Neutrophil (primary cell): ENCODE measurements at regions not wholly inside any gene's neighbourhood (a gene's known extent, or its start where the extent isn't known, plus 50 kb on each side); places are given as distances from the start of the nearest gene placed in this dataset.
"Not testable (repeated sequence)": the region's sequence is repeated elsewhere in the genome, so short reads cannot be mapped to it uniquely, and the experiment has no call there.

Experiments
- H3K27ac ChIP-seq: fragments of 200-600 bp; sonication (generic); 2 replicates; pipeline ENCODE4 v1.5.1; 2016; ENCODE audit warnings: mild to moderate bottlenecking, moderate library complexity
- H3K27me3 ChIP-seq: fragments of 200-600 bp; sonication (generic); 2 replicates; pipeline ENCODE4 v1.6.0; 2016; ENCODE audit warnings: mild to moderate bottlenecking
- H3K36me3 ChIP-seq: fragments of 200-600 bp; sonication (generic); 2 replicates; pipeline ENCODE4 v1.5.1; 2017
- H3K4me1 ChIP-seq, 2 experiments: fragments of 200-600 bp in 1 of 2; sonication (generic) in 1 of 2; 1 replicate in 1 of 2; 2 replicates in 1 of 2; pipeline versions ENCODE4 v1.5.1 to v1.6.1; 2013 to 2016; ENCODE audit warnings: low read depth in 1 of 2, low read length in 1 of 2, mild to moderate bottlenecking in 1 of 2, moderate library complexity in 1 of 2; ENCODE audit not compliant: control insufficient read depth in 1 of 2, insufficient read depth in 1 of 2
- H3K4me3 ChIP-seq, 2 experiments: fragments of 200-600 bp in 1 of 2; sonication (generic) in 1 of 2; 1 replicate in 1 of 2; 2 replicates in 1 of 2; pipeline ENCODE4 v1.5.1; 2013 to 2016; ENCODE audit warnings: low read depth in 1 of 2, low read length in 1 of 2, mild to moderate bottlenecking in 1 of 2, moderate library complexity in 1 of 2
- H3K9me3 ChIP-seq: fragments of 200-600 bp; sonication (generic); 2 replicates; pipeline ENCODE4 v1.5.1; 2016
- CTCF ChIP-seq: fragments of 200-600 bp; sonication (generic); IDR thresholded peaks from 2 replicates; pipeline ENCODE4 v1.5.1; 2016; ENCODE audit warnings: antibody characterized with exemption

DNA sequence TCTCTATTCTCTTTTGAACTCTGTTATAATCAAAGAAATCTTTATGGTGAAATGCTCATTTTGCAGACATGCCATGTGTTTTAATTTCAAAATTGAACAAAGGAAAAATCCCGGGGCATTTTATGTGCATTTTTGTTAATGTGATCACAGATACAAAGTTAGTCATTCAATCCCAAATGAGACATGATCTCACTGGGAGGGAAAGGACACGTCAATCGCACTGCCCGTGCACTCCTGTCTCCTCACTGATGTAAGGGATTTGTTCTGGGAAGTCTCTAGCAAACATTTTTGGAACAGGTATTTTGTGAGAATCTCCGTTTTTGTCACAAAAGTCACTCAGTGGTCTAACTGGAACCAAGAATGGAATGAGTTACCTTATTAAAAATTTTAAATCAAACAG, 97.9 kb upstream of the RANBP6 start:
- no peaks in the 10 kb centered on the region for H3K36me3 ChIP-seq
- peaks cover 4% of the 10 kb centered on the region for H3K27me3 ChIP-seq
- TF ChIP-seq CTCF: no peak
- H3K4me3 ChIP-seq: no peak overlapping the region
- no peak overlapping the region for H3K27ac ChIP-seq
- no peaks in the 10 kb centered on the region for H3K4me1 ChIP-seq
- no peaks in the 10 kb centered on the region for H3K9me3 ChIP-seq

- Histone ChIP-seq H3K4me1 (no peaks in the 10 kb centered on the region), H3K9me3 (no peaks in the 10 kb centered on the region), H3K27me3 (peaks cover 4% of the 10 kb centered on the region), H3K4me3 (no peak overlapping the region), H3K27ac (no peak overlapping the region), H3K36me3 (no peaks in the 10 kb centered on the region)
- TF ChIP-seq CTCF: no peak
Measured at GRCh38 chr9:6109986-6110385, 94.6 kb upstream of the RANBP6 start.

DNA sequence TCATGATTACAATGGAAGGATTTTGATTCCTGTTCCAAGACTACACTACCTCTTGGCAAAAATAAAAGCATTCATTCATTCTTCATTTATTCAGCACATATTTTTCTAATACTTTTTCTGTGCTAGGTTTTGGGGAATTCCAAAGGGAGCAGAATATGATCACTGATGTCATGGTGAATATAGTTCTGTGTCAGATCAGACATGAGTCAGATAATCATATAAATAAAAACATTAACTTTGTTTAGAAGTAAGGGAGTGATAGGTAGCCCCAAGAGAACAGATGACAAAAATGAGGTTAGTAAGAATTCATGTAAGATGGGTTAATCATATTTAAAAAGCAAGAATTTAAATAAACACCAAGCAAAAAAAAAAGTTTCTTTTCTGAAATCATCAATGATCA, 94.1 kb upstream of the RANBP6 start:
- H3K9me3 ChIP-seq: no peaks in the 10 kb centered on the region
- H3K4me3 ChIP-seq: no peak overlapping the region
- H3K36me3 ChIP-seq: no peaks in the 10 kb centered on the region
- no peak overlapping the region for H3K27ac ChIP-seq
- H3K4me1 ChIP-seq: no peaks in the 10 kb centered on the region
- TF ChIP-seq CTCF: no peak
- H3K27me3 ChIP-seq: peaks cover 4% of the 10 kb centered on the region

DNA sequence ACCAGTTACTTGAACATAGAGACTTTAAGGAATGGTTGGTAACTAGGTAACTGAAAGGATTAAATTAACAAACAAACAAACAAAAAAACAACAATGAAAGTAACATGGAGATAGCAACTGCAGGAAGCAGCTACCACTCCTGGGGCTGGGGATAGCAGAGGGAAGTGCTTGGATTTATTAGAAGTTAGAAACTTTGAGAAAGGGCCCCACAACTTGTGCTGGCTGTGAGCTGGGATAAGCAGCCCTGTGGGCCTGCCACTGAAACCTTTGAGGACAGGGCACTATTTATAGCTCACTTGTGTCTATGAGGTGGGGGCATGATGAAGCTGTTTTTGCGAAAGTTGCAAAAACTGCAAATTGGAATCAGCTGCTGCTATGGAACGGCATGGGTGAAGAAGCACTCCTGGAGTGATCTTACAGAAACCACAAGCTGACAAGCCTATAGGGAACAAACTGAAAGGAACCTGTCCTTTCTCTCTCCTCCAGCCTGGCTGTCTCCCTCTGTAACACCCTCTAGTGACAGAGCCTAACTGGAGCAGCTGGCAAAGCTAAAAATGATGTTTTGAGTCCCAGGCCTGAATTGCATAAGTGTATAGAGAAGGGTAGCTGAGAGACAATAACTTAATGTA, 91.4 kb upstream of the RANBP6 start:
- peaks cover 4% of the 10 kb centered on the region for H3K27me3 ChIP-seq
- TF ChIP-seq CTCF: no peak
- H3K9me3 ChIP-seq: no peaks in the 10 kb centered on the region
- no peak overlapping the region for H3K27ac ChIP-seq
- H3K4me1 ChIP-seq: no peaks in the 10 kb centered on the region
- no peaks in the 10 kb centered on the region for H3K36me3 ChIP-seq
- no peak overlapping the region for H3K4me3 ChIP-seq

DNA sequence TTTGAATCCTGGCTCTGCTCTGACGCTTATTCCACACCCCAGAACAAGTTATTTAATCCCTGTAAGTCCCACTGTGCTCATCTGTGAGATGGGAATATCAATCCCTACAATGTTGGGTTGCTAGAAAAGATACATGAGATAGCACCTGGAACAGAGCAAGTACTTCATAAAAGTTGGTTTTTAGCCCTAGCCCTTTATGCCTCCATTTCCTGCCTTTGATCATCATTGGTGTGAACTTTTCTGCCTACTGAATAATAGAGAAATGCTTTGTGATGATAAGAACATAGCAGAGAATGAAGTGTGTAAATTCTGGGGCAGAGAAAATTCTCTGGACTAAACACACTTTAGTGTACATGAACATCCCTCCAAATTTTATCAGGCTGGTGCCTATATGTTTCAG, 90.3 kb upstream of the RANBP6 start:
- Histone ChIP-seq H3K27ac (no peak overlapping the region), H3K9me3 (no peaks in the 10 kb centered on the region), H3K36me3 (no peaks in the 10 kb centered on the region), H3K27me3 (peaks cover under 1% of the 10 kb centered on the region), H3K4me3 (no peak overlapping the region), H3K4me1 (no peaks in the 10 kb centered on the region)
- no peak for TF ChIP-seq CTCF

- H3K27ac ChIP-seq, H3K36me3 ChIP-seq, H3K4me1 ChIP-seq, H3K27me3 ChIP-seq, H3K4me3 ChIP-seq, H3K9me3 ChIP-seq: not testable (repeated sequence)
Measured at GRCh38 chr9:6104406-6104805, 89.0 kb upstream of the RANBP6 start.

- H3K4me3 ChIP-seq, H3K27ac ChIP-seq, H3K27me3 ChIP-seq, H3K36me3 ChIP-seq, H3K9me3 ChIP-seq, H3K4me1 ChIP-seq: not testable (repeated sequence)
Measured at GRCh38 chr9:6103911-6104310, 88.5 kb upstream of the RANBP6 start.

DNA sequence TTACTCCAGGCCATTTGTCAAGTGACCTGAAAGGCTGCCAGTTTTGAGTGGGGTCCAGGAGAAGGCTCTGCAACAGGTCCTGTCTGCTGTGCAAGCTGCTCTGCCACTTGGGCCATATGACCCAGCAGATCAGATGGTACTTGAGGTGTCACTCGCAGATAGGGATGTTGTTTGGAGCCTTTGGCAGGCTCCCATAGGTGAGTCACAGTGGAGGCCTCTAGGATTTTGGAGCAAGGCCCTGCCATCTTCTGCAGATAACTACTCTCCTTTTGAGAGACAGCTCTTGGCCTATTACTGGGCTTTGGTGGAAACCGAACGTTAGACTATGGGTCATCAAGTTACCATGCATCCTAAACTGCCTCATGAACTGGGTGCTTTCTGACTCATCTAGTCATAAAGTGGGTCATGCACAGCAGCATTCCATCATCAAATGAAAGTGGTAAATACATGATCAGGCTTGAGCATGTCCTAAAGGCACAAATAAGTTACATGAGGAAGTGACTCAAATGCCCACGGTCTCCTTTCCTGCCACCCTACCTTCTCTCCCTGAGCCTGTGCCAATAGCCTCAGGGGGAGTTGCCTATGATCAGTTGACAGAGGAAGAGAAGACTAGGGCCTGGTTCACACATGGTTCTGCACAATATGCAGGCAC, 87.0 kb upstream of the RANBP6 start:
- not testable (repeated sequence) for H3K36me3 ChIP-seq, H3K4me1 ChIP-seq, H3K27ac ChIP-seq

DNA sequence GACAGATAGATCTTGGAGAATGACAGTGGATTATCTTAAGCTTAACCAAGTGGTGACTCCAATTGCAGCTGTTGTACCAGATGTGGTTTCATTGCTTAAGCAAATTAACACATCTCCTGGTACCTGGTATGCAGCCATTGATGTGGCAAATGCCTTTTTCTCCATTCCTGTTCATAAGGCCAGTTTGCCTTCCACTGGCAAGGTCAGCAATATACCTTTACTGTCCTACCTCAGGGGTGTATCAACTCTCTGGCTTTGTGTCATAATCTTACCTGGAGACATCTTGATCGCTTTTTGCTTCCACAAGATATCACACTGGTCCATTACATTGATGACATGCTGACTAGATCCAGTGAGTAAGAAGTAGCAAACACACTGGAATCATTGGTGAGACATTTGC, 86.3 kb upstream of the RANBP6 start:
- not testable (repeated sequence) for H3K27me3 ChIP-seq, H3K36me3 ChIP-seq, H3K9me3 ChIP-seq, H3K4me3 ChIP-seq, H3K4me1 ChIP-seq, H3K27ac ChIP-seq

More for the DNA sequence above, 87.0 kb upstream of the RANBP6 start:
- not testable (repeated sequence) for H3K27me3 ChIP-seq, H3K4me3 ChIP-seq, H3K9me3 ChIP-seq
